Superior temporal gyrus (tissue), 1 donor: ENCODE measurements at regions not wholly inside any gene's neighbourhood (a gene's known extent, or its start where the extent isn't known, plus 50 kb on each side); places are given as distances from the start of the nearest gene placed in this dataset.
"Not testable (repeated sequence)": the region's sequence is repeated elsewhere in the genome, so short reads cannot be mapped to it uniquely, and the experiment has no call there.

Source experiments
- DNase-seq: peaks from one replicate; pipeline ENCODE4 v3.0.0-alpha.2; 2016; ENCODE audit errors: extremely low spot score

DNA sequence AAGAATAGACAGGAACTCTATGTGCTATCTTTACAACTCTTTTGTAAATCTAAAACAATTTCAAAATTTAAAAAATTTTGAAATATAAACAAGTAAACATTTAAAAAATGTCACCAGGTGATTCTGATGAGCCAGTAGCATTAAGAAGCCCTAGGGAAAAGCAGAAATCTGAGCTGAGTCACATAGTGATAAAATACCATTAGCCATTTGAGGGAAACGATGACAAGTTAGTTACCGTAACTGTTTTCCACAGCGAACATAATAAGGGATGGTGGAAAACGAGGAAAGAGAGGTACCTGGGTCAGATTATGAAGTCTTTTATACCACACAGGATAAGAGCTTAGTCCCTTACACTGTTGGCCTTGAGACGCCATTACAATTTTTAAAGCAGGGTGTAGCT lies 55.5 kb downstream of the PRR15 start:
- DNase-seq, result no peak

DNA sequence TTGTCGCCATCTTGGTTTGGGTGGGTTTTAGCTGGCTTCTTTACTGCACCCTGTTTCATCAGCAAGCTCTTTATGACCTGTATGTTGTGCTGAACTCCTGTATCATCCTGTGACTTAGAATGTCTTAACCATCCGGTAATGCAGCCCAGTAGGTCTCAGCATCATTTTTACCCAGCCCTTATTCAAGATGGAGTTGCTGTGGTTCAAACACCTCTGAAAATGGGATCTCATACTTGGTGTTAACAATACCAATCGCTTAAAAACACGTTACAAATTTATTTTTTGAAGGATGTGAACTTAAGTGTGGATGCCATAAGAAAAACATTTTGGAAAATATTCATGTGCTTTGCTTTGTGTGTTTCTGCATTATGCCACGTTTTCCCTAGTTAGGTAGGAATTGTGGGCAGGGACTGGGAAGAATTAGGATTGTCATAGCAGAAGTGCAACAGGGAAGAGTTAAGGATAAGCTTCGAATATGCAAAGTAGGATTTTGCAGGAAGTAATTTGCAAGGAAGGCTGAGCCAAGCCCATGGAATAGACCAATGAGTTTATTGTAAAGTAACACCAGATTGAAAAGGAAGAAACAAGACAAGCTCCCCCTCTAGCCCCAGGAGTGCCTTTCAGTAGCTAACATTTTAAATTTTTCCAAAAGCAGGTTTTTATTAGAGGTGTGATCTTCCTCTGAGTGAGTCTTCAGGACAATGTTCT lies 56.4 kb downstream of the PRR15 start:
- DNase-seq, result no peak

DNA sequence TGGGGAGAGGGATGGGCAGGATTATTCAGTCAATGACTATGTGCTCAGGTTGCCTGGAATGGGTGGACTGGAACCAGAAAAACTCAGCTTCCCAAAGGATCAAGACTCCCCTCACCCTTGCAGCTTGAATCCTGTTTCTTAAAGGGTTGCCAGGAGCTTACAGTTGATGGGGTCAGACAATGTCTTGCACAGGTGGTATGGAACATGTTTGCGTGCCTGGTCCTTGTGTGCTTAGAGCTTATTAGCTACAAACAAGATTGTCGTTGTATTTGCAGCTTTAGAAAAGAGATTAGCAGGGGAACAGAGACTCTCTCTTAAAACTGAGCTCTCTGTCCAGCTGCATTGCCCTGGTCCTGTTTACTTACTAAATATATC lies 56.9 kb downstream of the PRR15 start:
- DNase-seq, result no peak

DNA sequence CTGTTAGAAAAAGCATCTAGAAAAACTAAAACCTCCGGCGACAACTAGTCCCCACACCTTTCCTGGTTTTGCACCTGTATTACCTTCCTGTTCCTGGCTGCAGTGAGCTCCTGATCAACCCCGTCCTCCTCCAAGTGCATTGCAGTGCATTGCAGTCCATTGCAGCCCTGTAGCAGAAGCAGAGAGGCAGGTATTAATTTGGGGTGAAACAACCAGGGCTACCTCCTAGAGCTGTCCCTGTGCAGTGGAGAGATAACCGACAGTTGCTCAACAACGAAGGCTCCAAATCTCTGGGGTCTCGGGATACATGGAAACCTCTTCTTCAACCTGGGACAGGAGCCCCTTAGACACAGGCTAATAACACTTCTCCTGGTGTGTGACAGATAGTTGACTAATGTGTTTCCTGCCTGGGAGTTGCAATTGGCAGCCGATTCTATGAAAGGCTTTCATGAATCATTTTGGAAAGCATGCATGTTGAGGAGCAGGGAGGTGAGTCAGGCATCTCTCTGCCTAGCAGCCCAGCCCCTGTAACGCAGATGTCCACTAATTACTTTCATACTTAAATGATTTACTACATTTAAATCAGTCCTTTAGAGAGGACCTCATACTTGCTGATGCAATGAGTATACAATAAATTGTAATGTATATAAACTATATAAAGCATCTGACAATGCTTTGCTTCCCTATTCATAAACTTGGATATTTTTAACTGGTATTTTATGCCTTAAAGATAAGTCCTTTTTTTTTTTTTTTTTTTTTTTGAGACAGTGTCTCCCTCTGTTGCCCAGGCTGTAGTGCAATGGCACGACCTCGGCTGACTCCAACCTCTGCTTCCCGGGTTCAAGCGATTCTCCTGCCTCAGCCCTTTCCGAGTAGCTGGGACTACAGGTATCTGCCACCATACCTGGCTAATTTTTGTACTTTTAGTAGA lies 59.0 kb downstream of the PRR15 start:
- no peak for DNase-seq

DNA sequence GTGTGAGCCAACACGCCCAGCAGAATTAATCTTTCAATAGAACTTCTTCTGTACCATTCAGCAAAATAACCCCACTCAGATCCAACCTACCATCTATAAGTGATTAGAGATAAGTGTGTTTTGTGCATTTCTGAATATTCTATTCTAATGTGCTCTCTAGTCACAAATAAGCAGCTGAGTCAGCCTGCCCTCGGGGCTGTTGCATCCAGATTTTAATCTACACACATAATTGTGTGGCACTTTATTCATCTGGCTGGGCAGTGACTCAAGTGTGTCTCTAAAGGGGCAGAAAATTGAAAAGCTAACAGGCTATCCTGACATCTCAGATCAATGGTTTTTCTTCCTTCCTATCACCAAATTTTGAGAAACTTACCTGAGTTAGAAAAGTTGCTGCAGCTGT lies 60.3 kb downstream of the PRR15 start:
- DNase-seq, result no peak

DNA sequence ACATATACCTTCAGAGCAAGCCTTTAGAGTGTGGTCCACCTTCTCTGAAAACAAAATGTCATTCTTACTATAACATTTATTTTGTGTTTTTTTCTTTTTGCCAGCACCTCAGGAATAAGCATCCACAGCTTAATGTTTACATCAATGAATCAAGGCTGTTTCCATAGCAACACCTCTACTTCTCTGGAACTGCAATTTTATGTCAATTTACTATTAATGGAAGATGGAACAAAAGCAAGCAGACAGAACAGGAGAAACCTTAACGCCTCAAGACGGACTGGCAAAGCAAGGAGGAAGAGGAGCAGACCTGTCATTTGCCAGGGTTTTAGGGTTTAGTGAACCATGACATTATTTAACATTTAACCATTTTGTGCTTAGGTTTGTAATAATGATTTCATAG lies 63.1 kb downstream of the PRR15 start:
- peak; percentile 30 for DNase-seq

DNA sequence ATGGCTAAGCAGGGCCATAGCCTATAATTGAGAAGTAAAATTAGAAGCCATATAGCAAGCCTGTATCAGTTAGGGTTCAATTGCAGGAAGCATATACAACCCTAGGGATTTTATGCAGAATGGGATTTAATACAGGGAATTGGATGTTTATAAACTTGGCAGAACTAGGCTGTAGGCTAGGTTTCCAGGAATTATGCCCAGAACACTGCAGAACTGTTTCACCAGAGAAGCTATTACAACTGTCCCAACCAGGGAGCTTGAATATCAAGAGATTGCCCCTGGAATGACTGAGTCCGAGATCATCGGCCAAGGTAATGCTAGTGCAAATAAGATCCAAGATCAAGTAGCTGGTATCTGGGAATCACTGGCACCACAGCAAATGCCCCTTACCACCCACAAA lies 64.0 kb downstream of the PRR15 start:
- DNase-seq, result peak; percentile 35

DNA sequence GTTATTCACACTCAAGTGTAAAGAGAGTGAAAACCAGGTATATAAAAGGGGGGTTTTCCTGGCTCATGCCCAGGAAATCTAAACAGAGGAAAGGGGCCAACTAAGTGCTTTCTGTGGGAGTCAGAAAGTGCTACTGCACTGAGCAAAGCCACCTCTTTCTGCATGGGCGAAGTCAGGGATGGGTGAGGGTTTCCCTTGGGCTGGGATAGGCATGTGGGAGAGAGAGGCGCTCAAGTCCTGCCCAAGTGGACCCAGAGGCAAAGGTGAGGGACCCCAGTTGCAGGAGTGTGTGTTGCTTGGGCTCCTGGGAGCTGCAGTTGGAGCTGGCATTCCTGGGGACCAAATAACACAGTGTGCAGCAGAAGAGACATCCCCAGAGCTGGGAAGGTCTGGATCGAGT lies 65.9 kb downstream of the PRR15 start:
- DNase-seq, result no peak

DNA sequence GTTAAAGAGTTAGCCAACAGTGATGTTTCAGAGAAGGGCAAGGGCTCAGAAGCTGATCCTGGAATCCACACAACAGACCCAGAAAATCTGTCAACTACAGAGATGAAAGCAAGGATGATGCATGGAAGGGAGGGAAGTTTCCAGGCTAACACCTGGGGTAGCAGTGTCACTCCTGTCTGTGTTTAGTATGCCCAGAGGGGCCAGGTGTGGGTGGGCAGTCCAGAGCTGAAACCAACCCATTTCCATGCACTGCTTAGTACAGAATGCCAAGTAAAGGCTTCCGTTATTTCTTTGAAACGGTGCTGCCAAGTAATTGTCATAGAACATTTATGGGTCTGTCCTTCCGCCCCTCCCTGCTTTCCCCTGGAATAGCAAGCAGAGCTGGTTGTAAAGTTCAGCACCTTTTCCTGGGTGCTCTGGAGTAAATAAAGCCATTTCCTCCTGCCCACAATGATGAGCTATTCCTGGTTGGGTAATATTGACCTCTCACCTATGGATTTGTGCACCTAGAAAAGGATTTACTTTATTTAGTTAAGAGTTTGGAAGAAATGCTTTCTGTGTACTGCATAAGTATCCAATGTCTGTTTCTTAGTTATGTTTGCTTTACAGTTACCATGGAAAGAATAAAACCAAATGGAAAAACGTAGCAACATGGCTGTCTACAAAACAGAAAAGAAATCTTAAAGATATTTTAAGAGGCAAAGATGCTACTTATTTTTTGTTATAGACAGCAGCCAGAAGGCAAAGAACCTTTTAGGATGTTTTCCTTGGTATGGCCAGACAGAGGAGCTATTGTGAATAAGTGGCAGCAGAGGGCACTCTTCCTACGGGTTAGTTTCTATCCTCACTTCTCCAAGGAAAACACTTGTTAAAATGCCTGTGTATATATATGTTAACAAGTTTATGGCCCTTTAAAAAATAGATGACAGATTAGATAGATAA lies 71.7 kb downstream of the PRR15 start:
- DNase-seq, result peak; percentile 81

DNA sequence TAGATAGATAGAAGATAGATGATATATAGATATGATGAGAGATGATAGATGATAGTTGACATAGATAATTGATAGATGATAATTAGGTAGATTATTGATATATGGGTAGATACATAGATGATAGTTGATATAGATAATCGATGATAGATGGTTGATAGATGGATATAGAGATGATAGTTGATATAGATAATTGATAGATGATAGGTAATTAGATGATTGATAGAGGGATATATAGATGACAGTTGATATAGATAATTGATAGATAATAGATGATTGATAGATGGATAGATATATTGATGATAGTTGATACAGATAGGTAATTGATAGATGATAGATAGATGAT lies 72.3 kb downstream of the PRR15 start:
- no peak for DNase-seq

DNA sequence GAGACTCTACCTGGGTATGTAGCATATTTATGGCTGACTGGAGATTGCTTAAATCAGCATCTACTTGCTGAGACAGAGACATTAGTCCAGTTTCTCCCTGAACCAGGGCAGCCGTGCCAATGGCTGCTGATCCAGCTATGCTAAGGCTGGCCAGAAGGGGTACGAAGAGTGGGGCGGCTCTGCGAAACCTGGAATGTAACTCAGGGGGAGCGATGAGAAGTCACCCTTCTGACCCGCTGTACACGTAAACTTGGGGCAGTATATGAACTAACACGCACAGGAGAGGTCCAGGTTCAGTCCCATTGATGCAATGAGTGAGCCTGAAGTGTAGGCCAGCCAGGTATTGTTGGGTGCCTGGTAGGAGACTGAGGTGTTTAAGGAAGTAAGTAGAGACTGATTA lies 73.7 kb downstream of the PRR15 start:
- DNase-seq, result no peak

DNA sequence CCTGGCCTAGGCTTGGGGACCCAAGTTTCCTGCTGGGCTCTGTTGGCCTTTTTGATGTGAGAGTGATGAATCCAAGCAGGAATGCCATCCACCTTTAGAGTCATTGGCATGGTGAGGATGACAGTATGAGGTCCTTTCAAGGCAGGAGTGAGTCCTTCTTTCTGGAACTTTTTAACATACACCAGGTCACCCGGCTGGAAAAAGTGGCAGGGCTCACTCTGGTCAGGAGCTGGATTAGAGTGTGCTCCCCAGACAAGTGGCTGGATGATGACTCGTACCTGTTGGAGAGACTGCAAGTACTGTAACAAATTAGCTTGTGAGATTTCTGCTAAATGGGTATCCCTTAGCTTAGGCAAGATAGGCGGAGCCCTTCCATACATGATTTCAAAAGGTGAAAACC lies 75.2 kb downstream of the PRR15 start:
- DNase-seq, result not testable (repeated sequence)

DNA sequence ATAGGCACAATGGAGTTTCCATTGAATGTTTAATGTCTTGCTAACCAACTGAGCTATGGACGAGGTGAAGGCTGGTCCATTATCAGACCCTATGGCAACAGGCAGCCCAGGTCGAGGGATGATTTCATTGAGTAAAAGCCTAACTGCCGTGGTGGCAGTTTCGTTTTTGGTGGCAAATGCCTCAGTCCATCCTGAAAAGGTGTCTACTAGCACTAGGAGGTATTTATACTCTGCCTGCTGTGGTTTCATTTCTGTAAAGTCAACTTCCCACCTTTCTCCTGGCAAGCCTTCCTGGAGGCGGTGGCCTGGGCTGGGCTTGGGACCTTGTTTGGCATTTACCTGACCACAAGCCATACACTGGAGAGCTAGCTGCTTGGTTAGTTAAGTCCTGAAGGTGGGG lies 75.8 kb downstream of the PRR15 start:
- no peak for DNase-seq

DNA sequence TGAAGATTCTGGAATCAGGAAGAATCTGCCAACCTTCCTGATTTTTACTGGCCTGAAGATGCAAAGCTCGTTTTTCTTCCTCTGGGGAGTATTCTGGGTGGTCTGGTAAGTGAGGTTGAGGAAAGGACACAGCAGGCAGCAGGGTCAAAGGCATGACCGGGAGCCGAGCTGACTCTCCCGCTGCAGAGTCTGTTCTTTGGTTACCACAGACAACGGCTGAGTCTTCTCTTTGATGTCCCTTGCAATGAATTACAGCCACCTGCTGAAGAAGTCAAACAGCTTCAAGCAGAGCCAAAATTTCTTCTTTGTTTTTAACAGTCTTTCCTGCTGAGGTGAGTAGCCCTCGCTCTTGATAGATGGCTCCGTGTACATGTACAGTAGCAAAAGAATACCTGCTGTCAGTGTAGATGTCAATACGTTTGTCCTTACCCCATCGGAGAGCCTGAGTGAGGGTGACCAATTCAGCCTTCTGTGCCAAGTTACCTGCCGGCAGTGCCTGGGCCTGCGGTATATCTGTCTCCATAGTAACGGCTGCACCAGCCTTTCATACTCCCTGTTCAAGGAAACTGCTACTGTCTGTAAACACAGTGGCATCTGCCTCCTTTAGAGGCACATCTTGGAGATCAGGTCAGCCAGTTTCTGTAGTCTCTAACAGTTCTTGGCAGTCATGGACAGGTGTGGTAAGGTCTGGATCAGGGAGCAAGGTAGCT lies 76.4 kb downstream of the PRR15 start:
- DNase-seq, result no peak

DNA sequence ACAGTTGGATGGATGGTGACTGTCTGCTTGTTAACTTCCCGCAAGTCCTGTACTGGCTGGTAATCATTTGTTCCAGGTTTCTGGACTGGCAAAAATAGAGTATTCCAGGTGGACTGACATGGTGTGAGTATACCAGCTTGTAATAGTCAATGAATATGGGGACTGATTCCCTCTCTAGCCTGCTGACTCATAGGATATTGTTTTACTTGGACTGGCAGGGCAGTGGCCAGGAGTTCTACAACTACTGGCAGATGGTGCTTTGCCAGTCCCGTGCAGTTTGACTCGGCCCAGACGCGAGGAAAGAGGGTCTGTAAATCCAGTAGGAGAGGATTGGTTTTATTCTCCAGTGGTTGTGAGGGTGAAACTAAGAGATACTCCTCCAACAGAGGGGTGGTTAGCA lies 78.0 kb downstream of the PRR15 start:
- no peak for DNase-seq

DNA sequence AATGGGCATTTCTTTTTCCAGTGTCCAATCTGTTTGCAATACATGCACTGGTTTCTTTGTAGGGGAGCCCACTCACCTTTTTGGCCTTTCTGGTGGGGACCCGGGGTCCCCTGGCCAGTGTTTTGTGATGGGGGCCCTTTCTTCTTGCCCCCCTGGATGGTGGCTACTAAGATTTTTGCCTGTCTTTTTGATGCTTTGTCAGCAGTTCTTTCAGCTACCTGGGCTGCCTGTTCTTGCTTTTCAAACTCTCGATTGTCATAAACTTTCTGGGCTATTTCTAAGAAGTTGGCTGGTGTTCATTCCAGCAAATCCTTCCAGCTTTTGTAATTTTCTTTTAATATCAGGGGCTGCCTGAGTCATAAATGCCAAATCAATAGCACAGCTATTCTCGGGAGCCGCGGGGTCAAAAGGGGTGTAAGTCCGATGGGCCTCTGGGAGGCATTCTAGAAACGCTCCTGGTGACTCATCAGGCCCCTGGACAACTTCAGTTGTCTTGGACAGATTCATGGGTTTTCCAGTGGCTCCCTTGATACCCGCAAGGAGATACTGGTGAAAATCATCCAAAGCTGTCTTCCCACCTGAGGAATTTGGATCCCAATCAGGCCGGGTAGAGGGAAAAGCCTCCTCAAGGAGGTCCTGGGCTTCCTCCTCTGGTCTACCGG lies 79.0 kb downstream of the PRR15 start:
- DNase-seq, result no peak

DNA sequence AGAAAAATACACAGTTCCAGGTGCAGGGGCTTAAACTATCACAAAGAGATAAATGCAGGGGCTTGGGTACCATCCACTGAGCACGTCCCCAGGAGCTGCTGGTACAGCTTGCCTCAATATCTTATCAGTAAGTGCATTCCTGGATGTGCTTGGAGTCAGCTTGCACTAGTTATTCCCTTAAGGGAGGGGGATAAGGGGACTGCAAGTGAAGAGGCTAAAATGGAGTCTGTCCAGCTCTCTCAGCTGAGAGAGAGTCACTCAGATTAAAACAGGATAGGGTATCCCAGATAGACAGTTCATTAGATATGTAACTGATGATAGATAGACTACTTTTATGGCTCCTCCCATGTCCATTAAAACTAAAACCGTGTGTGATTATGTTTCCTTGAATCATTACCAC lies 82.5 kb downstream of the PRR15 start:
- not testable (repeated sequence) for DNase-seq

DNA sequence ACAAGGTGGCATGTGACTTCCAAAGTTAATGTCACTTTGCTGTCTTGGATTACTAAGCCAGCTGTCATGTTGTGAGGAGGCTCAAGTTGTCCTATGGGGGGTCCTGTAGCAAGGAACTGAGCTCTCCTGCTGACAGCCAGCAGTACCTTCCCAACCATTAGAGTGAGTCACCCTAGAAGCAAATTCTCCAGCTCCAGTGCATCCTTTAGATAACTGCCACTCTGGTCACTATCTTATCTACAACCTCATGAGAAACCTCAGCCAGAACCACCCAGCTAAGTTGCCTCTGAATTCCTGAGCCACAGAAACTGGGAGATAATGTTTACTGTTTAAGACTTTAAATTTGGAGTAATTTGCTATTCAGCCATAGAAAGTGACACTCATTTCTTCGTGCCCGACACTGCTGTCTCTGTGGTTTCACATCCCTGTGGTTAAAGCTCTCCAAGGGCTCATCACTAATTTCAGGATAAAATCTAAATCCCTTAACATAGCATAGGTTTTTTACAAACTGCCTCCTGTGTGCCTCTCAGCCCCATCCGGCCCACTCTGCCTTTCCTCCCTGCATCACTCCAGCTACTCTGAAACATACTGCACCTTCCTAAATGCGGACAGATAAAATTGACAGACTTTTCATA lies 83.5 kb downstream of the PRR15 start:
- DNase-seq, result no peak

DNA sequence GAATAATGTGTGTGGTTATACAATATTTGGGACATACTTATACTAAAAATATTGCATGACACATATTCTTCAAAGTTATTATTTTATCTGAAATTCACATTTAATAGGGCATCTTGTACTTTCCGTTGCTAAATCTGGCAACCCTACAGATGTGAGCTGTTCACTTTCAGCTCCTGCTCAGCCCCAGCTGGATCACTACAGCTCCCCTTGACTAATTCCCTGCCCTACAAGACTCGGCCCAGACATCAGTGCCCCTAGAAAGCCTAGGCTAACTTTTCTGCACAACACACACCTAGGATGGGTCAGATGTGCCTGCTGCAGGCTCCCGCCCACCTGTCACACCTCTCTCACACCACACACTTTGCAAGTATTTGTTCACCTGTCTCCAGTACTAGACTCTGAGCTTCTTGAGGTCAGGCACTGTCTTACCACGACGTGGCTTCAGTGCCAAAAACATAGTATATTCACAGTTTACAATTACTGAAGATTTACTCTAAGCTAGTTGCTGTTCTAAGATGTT lies 84.1 kb downstream of the PRR15 start:
- not testable (repeated sequence) for DNase-seq

DNA sequence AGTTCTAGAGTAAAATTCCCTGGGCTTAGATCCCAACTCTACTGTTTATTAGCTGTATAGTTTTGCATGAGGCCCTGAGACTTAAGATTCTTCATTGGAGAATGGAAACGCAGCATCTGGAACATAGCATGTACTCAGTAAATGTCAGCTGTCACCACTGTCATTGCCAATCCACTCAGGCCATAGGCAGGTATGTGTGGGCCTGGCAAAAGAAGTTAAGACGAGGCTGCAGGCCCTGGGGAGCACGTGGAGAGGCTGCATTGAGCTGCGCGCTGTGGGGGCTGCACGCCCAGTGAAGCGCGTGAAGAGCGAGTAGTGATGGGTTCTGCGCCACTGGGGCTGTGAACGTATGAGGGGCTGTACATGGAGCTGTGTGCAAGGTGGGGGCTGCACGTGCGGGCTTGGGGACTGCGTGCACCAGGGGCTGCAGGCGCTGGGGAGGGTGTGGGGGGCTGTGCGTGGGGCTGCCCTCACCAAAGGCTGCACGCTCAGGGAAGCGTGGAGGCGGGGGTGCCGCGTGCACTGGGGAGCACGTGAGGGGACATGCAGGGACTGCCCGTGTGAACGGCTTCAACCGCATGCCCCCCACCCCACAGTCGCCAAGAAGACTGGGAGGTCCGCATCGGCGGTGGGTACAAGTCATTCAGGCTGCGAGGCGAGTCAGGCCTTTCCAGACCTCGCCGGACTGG lies 85.5 kb downstream of the PRR15 start:
- DNase-seq, result no peak
